Stimulated activated CD8-positive, alpha-beta memory T cell treated with anti-CD3 and anti-CD28 coated beads, Interleukin-4, amount 100 ng/mL, for 24 hours (primary cell): ENCODE measurements at regions not wholly inside any gene's neighbourhood (a gene's known extent, or its start where the extent isn't known, plus 50 kb on each side); places are given as distances from the start of the nearest gene placed in this dataset.
"Not testable (repeated sequence)": the region's sequence is repeated elsewhere in the genome, so short reads cannot be mapped to it uniquely, and the experiment has no call there.

Source experiments
- DNase-seq: peaks from one replicate; pipeline ENCODE4 v3.0.0-alpha.2; 2020; ENCODE audit warnings: low read depth

DNA sequence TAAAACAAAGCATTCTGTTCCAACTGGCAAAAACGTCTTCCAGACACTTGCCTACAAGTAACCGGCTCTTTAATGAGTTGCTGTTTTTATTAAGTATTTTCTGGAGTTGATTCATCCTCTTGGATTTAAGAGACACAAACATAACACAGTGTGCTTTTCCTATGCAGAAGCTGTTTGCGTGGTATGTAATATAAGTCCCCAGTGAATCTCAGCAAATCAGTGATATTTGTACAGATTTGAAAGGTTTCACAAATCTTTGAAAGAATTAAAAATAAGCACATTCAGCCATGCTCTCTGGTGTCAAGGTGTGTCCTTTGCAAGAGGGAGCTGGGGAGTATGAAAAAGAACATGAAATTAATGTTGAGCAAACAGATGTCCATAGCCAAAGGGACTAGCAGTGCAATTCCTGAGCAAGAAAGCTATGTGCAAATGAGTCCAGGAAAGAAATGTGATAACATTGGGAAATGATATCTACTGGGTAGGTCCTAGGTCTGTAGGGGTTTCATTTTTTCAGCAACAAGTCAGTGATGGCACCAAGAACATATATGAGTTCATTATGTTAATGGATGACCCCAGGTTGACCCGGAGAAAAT, 170.1 kb upstream of the PHACTR1 start:
- DNase-seq, result no peak

DNA sequence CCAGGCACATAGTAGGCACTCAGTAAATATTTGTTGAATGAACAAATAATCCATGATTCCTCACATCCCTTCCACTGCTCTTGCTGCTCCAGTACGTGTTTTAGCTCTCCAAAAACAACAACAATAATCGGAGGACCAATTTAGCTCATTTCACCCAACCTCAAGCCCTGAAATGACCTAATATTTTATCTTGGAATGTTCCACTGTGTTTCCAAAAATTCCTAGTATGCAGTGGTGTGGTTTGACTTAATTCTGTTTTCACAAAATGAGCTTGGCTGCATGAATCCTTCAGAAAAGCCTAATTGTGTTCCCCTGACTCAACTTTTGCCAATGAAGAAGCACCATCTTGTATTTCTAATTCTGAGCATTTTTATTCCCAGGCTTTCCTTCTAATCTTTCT, 168.0 kb upstream of the PHACTR1 start:
- no peak for DNase-seq

DNA sequence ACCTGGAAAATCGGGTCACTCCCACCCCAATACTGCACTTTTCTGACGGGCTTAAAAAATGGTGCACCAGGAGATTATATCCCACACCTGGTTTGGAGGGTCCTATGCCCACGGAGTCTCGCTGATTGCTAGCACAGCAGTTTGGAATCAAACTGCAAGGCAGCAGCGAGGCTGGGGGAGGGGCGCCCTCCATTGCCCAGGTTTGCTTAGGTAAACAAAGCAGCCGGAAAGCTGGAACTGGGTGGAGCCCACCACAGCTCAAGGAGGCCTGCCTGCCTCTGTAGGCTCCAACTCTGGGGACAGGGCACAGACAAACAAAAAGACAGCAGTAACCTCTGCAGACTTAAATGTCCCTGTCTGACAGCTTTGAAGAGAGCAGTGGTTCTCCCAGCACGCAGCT, 167.1 kb upstream of the PHACTR1 start:
- not testable (repeated sequence) for DNase-seq

- DNase-seq, result not testable (repeated sequence)
Measured at GRCh38 chr6:12554820-12555219, 161.7 kb upstream of the PHACTR1 start.

DNA sequence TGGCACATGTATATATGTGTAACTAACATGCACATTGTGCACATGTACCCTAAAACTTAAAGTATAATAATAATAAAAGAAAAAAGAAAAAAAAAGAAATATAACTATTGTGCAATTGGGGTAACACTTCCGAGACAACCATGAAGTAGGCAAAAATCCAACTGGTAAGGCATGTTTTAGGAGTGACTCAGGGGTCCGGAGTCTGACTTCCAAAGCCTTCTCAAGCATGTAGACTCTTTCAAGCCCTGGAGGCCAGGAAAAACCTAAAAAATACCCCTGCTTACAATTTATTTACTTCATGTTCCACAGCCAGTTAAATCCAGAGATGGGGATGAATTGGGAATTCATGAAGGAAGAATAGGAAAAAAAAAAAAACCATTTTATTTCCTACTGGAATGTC, 161.3 kb upstream of the PHACTR1 start:
- DNase-seq, result no peak

GRCh38 chr6:12555781-12556180, 160.8 kb upstream of the PHACTR1 start:
- DNase-seq, result no peak

DNA sequence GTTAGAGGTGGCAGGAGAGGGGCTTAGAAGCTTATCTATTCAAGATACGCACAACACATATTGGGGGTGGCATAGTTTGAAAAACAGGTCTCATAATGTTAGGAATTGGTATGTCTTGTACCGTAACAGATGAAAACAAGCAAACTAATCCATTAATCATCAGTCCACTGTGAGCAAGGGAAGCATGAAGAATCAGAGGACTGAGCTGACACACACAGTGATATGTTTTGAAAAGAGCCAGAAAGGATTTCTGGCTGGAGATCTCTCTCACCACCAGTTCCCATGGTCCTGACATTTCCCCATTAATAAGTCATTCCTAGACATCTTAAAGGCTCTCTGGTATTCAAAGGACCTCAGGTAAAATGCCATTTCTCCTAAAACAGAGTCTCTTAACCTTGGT, 158.8 kb upstream of the PHACTR1 start:
- DNase-seq, result no peak

GRCh38 chr6:12560315-12560714, 156.3 kb upstream of the PHACTR1 start:
- no peak for DNase-seq

GRCh38 chr6:12566618-12567123, 149.9 kb upstream of the PHACTR1 start:
- DNase-seq, result no peak

- no peak for DNase-seq
Measured at GRCh38 chr6:12567682-12568081, 148.9 kb upstream of the PHACTR1 start.

- no peak for DNase-seq
Measured at GRCh38 chr6:12569646-12570045, 146.9 kb upstream of the PHACTR1 start.

- no peak for DNase-seq
Measured at GRCh38 chr6:12570461-12571030, 146.0 kb upstream of the PHACTR1 start.

GRCh38 chr6:12572896-12573827, 143.4 kb upstream of the PHACTR1 start:
- no peak for DNase-seq

GRCh38 chr6:12575961-12576360, 140.6 kb upstream of the PHACTR1 start:
- DNase-seq, result no peak

- DNase-seq, result no peak
Measured at GRCh38 chr6:12576389-12576788, 140.2 kb upstream of the PHACTR1 start.

- no peak for DNase-seq
Measured at GRCh38 chr6:12577124-12577850, 139.3 kb upstream of the PHACTR1 start.

GRCh38 chr6:12578097-12578496, 138.5 kb upstream of the PHACTR1 start:
- DNase-seq, result no peak

- DNase-seq, result no peak
Measured at GRCh38 chr6:12578751-12579150, 137.8 kb upstream of the PHACTR1 start.

- DNase-seq, result no peak
Measured at GRCh38 chr6:12580290-12580689, 136.3 kb upstream of the PHACTR1 start.

DNA sequence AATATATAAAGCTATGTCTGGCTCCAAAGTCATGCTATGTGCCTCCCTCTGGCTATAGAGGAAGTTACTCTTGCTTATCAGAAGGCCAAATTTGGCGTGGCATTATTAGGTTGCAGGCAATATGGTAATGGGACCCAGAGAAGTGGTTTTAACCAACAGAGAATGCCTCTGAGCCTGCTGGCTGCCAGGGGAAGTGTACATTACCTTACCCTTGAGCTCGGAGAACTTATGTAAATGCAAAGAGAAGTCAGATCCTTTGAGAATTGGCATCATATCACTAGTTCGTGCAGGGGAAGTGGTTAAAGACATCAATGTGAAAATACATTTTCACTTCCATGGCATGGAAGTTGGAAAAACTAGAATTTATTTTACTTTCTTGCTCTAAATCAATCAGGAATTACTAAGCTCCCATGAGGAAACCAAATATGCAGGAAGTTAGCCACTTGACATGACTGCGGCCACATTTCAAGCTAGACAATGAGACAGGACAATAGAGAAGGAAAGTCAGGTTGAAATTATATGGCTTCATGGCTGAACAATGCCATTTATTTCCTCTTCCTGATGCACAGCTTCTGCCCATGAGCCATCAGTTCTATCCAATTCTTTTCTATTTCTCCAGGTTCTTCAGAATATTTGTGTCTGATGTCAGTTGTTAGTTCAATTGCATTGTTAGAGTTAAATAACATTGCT, 134.0 kb upstream of the PHACTR1 start:
- no peak for DNase-seq

DNA sequence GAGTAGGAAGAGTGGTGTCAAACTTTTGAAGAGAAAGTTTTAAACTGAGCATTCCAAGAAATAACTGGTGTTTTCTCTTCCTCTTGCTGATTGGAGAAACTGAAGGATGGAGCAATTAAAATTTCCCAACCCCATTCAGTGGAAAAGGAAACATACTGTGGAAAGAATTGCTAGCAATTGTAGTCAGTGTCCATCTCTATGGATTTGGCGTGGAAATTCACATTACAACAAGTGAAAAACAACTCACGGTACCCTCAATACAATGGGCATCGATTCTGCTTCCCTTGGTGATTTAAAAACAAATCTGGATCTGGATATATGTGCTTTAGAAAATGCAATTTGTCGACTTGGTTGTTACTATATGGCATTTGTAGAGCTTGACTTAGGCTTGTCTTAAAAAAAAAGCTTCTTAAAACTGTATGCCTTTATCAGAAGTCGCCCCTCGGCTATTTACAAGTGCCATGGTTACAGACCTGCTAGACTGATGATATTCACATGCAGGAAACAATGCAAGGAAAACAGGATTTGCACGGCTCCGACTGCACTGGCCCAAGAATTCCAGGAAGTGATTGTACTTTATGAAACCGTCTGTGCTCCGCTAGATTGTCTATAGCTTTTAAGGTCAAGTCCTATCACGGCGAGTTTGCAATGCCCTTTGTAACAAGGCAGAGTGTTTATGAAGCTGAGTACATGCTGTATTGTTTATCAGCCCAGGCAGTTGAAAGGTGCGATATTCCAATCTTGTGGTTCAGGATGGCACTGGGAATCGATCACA, 131.7 kb upstream of the PHACTR1 start:
- no peak for DNase-seq
